ENCODE measurements at regions not wholly inside any gene's neighbourhood (a gene's known extent, or its start where the extent isn't known, plus 50 kb on each side); places are given as distances from the start of the nearest gene placed in this dataset.

DNA sequence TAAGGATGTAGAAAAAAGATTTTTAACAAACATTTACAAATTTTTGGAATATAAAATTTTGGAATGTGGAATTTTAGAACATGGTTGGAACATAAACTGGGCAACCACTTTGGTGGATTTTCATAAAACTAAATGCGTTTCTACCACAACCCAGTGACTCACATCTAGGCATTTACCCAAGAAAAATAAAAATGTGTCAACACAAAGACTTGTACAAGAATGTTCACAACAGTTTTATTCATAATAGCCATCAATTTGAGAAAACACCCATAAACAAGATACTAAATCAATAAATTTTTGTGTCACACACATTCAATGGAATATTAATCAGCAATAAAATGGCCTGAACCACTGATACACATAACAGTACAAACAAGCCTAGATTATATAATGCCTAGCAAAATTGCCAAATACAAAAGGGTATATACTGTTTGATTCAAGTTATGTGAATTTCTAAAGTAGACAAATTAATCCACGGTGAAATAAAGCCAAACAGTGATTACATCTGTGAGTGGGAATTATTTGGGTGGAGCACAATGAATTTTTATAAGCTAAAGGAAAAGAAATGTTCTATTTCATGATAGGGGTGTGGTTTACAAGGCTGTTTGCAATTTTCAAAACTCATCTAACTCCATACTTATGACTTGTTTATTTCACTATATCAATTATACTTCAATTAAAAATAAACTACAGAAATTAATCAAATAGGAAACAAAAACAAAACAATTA, 415.2 kb upstream of the OR4E1 start:
- H3K27me3 ChIP-seq (ENCODE audit: low read depth), result no peaks in the 10 kb centered on the region
- no peak for DNase-seq (ENCODE audit: low spot score in 2 of 2)
- no peaks in the 10 kb centered on the region for H3K4me1 ChIP-seq
- no peak overlapping the region for H3K4me3 ChIP-seq
- in situ Hi-C loops (cut with MboI; ENCODE audit: low sequenced_read_pairs), result no loop called here
- no peaks in the 10 kb centered on the region for H3K9me3 ChIP-seq
- H3K36me3 ChIP-seq (replicated peaks), result no peaks in the 10 kb centered on the region

GRCh38 chr14:22086131-22086530, 412.5 kb upstream of the OR4E1 start:
- H3K9me3 ChIP-seq, result no peaks in the 10 kb centered on the region
- H3K4me1 ChIP-seq, result no peaks in the 10 kb centered on the region
- no peaks in the 10 kb centered on the region for H3K36me3 ChIP-seq (replicated peaks)
- in situ Hi-C loops (cut with MboI; ENCODE audit: low sequenced_read_pairs), result no loop called here
- H3K4me3 ChIP-seq, result no peak overlapping the region
- no peaks in the 10 kb centered on the region for H3K27me3 ChIP-seq (ENCODE audit: low read depth)
- DNase-seq (ENCODE audit: low spot score in 2 of 2), result no peak

- Histone ChIP-seq H3K4me3 (no peak overlapping the region), H3K36me3 (replicated peaks) (no peaks in the 10 kb centered on the region), H3K27me3 (ENCODE audit: low read depth) (no peaks in the 10 kb centered on the region), H3K9me3 (no peaks in the 10 kb centered on the region), H3K4me1 (no peaks in the 10 kb centered on the region)
- in situ Hi-C loops (cut with MboI; ENCODE audit: low sequenced_read_pairs), result no loop called here
- peak; percentile 28 to 47 for DNase-seq (ENCODE audit: low spot score in 2 of 2)
Measured at GRCh38 chr14:22084393-22085281, 411.0 kb upstream of the OR4E1 start.

GRCh38 chr14:22081337-22081736, 407.7 kb upstream of the OR4E1 start:
- Histone ChIP-seq H3K4me3 (no peak overlapping the region), H3K27me3 (ENCODE audit: low read depth) (no peaks in the 10 kb centered on the region), H3K4me1 (no peaks in the 10 kb centered on the region), H3K9me3 (no peaks in the 10 kb centered on the region), H3K36me3 (replicated peaks) (no peaks in the 10 kb centered on the region)
- no peak for DNase-seq (ENCODE audit: low spot score in 2 of 2)
- in situ Hi-C loops (cut with MboI; ENCODE audit: low sequenced_read_pairs), result no loop called here

DNA sequence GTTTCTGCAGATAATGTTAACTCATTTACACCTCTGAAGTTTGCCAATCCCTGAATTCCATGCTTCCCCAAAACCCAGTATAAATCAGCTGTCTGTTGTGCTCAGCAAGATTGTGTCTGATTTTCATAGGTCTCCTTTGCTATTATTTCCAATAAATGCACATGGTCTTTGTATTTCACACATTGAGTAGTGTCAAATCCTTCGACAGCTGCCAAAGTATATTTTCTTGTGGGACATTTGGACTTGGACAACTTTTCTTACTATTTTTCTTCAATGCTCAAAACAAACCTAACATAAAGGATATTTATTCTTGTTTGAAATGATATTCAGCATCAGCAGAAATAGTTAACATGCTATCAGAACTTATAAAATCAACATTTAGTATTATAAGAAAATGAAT, 406.1 kb upstream of the OR4E1 start:
- H3K4me1 ChIP-seq, result no peaks in the 10 kb centered on the region
- in situ Hi-C loops (cut with MboI; ENCODE audit: low sequenced_read_pairs), result no loop called here
- no peaks in the 10 kb centered on the region for H3K9me3 ChIP-seq
- no peaks in the 10 kb centered on the region for H3K36me3 ChIP-seq (replicated peaks)
- H3K27me3 ChIP-seq (ENCODE audit: low read depth), result no peaks in the 10 kb centered on the region
- DNase-seq (ENCODE audit: low spot score in 2 of 2), result no peak
- H3K4me3 ChIP-seq, result no peak overlapping the region

DNA sequence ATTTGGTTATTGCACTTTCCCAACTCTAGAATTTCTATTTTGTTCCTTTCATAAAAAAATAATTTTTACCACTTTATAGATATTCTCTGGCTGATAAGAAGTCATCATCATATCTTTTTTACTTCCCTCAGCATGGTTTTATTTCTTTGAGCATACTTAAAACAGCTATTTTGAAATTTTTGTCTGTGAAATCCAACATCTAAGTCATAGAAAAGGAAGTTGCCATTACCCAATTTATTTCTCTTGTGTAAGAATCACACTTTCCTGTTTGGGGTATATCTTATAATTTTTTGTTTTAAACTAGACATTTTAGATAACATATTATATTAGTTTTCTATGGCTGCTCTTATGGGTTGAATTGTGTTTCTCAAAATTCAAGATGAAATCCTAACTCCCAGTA, 400.2 kb upstream of the OR4E1 start:
- Histone ChIP-seq H3K27me3 (ENCODE audit: low read depth) (peaks cover 7% of the 10 kb centered on the region; the same call in 1 of the 2 replicates), H3K9me3 (no peaks in the 10 kb centered on the region), H3K36me3 (replicated peaks) (no peaks in the 10 kb centered on the region), H3K4me1 (no peaks in the 10 kb centered on the region), H3K4me3 (no peak overlapping the region)
- no peak for DNase-seq (ENCODE audit: low spot score in 2 of 2)
- in situ Hi-C loops (cut with MboI; ENCODE audit: low sequenced_read_pairs), result no loop called here

- Histone ChIP-seq H3K9me3 (no peaks in the 10 kb centered on the region), H3K4me3 (no peak overlapping the region), H3K27me3 (ENCODE audit: low read depth) (peaks cover 14% of the 10 kb centered on the region), H3K36me3 (replicated peaks) (no peaks in the 10 kb centered on the region), H3K4me1 (no peaks in the 10 kb centered on the region)
- in situ Hi-C loops (cut with MboI; ENCODE audit: low sequenced_read_pairs), result no loop called here
- DNase-seq (ENCODE audit: low spot score in 2 of 2), result no peak
Measured at GRCh38 chr14:22071006-22071405, 397.4 kb upstream of the OR4E1 start.

DNA sequence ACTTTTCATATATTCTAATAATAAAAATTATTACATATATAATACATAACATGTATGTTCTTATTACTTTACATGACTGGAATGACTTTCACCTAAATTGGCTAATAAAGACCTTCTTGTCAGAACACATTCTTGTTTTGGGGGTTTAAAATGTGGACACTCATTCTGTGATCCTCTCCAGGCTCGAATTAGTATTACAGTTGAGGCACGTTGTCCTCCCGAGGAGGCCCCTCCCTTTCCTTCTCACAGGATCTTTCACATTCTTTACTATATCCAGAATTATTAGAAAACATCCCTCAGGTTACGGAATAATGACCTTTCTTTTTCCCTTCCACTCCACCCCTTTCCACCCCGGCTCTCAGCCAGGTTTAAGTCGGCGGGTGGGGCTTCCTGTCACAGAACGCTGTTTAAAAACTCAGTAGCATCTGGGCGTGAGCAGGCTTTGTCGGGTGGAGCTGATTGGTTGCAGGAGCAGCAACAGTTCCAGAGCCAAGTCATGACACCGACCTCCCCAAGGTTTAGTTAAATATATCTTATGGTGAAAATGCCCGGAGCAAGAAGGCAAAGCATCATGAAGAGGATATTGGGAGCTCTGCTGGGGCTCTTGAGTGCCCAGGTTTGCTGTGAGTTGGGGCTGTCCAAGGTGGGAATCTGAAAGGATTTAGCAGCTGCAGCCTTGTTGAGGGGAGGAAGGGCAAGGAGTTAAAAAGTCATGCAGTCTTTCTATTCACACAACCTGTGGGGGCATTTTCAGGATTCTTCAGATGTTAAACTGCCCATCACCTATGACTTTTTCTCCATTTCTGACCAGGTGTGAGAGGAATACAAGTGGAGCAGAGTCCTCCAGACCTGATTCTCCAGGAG, 396.7 kb upstream of the OR4E1 start:
- no peaks in the 10 kb centered on the region for H3K9me3 ChIP-seq
- H3K36me3 ChIP-seq (replicated peaks), result no peaks in the 10 kb centered on the region
- in situ Hi-C loops (cut with MboI; ENCODE audit: low sequenced_read_pairs), result no loop called here
- no peak overlapping the region for H3K4me3 ChIP-seq
- DNase-seq (ENCODE audit: low spot score in 2 of 2), result no peak
- peaks cover 15% of the 10 kb centered on the region for H3K27me3 ChIP-seq (ENCODE audit: low read depth)
- H3K4me1 ChIP-seq, result no peaks in the 10 kb centered on the region

DNA sequence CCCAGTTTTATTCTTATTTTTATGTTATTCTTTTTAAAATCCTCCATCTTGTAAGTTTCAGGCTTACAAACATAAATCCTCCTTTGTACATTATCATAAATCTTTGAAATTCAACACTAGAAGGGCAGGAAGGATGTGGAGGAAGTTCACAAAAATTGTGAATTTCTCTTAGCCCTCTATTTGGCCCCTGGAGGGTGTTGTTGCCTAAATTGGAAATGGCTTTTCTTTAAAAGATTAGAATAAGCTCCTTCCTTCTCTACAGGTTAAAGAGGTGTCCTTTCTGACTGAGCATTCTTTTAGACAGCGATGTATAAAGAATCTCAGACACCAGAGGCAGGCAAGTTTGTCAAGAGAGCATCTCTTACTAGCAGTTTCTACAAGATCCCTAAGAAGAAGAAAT, 391.7 kb upstream of the OR4E1 start:
- Histone ChIP-seq H3K4me1 (no peaks in the 10 kb centered on the region), H3K27me3 (ENCODE audit: low read depth) (peaks cover 8% of the 10 kb centered on the region), H3K4me3 (no peak overlapping the region), H3K9me3 (no peaks in the 10 kb centered on the region), H3K36me3 (replicated peaks) (no peaks in the 10 kb centered on the region)
- no peak for DNase-seq (ENCODE audit: low spot score in 2 of 2)
- in situ Hi-C loops (cut with MboI; ENCODE audit: low sequenced_read_pairs), result no loop called here

DNA sequence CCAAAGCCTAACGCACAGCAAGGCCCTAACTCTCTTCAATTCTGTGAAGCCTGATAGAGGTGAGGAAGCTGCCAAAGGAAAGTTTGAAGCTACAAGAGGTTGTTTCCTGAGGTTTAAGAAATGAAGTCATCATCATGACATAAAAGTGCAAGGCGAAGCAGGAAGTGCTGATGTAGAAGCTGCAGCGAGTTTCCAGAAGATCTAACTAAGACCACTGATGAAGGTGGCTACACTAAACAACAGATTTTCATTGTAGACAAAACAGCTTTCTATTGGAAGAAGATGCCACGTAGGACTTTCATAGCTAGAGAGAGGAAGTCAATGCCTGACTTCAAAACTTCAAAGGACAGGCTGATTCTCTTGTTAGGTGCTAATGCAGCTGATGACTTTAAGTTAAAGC, 385.6 kb upstream of the OR4E1 start:
- Histone ChIP-seq H3K4me1 (no peaks in the 10 kb centered on the region), H3K4me3 (no peak overlapping the region), H3K27me3 (ENCODE audit: low read depth) (no peaks in the 10 kb centered on the region; the same call in 1 of the 2 replicates), H3K9me3 (no peaks in the 10 kb centered on the region), H3K36me3 (replicated peaks) (no peaks in the 10 kb centered on the region)
- DNase-seq (ENCODE audit: low spot score in 2 of 2), result no peak
- in situ Hi-C loops (cut with MboI; ENCODE audit: low sequenced_read_pairs), result no loop called here

- no peak for DNase-seq (ENCODE audit: low spot score in 2 of 2)
- no peaks in the 10 kb centered on the region; the same call in none of the 2 replicates for H3K27me3 ChIP-seq (ENCODE audit: low read depth)
- in situ Hi-C loops (cut with MboI; ENCODE audit: low sequenced_read_pairs), result no loop called here
- H3K36me3 ChIP-seq (replicated peaks), result no peaks in the 10 kb centered on the region
- H3K4me3 ChIP-seq, result no peak overlapping the region
- H3K9me3 ChIP-seq, result no peaks in the 10 kb centered on the region
- H3K4me1 ChIP-seq, result no peaks in the 10 kb centered on the region
Measured at GRCh38 chr14:22052795-22053194, 379.2 kb upstream of the OR4E1 start.

- DNase-seq (ENCODE audit: low spot score in 2 of 2), result peak in 1 of 2 experiments; percentile 16
- Histone ChIP-seq H3K9me3 (no peaks in the 10 kb centered on the region), H3K27me3 (ENCODE audit: low read depth) (no peaks in the 10 kb centered on the region; the same call in 1 of the 2 replicates), H3K4me3 (no peak overlapping the region), H3K36me3 (replicated peaks) (no peaks in the 10 kb centered on the region), H3K4me1 (no peaks in the 10 kb centered on the region)
- in situ Hi-C loops (cut with MboI; ENCODE audit: low sequenced_read_pairs), result no loop called here
Measured at GRCh38 chr14:22047115-22047514, 373.5 kb upstream of the OR4E1 start.

DNA sequence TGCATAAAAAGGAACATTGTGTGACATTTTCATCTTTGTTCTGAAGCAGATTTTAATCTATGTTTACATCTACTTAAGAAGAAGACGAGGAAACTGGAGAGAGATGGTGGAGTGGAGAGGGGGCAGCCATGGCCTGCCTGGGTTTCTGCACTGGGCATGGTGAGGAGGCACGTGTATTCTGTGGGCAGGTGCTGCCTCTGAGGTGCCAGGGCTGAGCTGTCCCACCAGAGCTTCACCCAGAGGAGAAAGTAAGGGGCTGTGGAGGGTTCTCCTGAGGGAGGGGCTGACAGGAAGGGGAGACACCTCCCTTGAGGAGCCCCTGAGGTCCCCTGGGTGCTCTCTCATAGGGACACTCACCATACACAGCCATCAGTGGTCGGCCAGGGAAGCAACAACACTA, 372.4 kb upstream of the OR4E1 start:
- in situ Hi-C loops (cut with MboI; ENCODE audit: low sequenced_read_pairs), result no loop called here
- Histone ChIP-seq H3K4me3 (no peak overlapping the region), H3K27me3 (ENCODE audit: low read depth) (no peaks in the 10 kb centered on the region; the same call in 1 of the 2 replicates), H3K36me3 (replicated peaks) (no peaks in the 10 kb centered on the region), H3K9me3 (no peaks in the 10 kb centered on the region), H3K4me1 (no peaks in the 10 kb centered on the region)
- DNase-seq (ENCODE audit: low spot score in 2 of 2), result no peak
